HL-60 (cell line): ENCODE measurements at regions not wholly inside any gene's neighbourhood (a gene's known extent, or its start where the extent isn't known, plus 50 kb on each side); places are given as distances from the start of the nearest gene placed in this dataset.

Source experiments
- DNase-seq, 2 experiments: peaks; one replicate each; pipeline ENCODE4 v3.0.0-alpha.2; 2010 to 2020; ENCODE audit warnings: low read depth in 1 of 2, low spot score in 1 of 2
- H3K27ac ChIP-seq: fragments of 250-450 bp; sonication (Bioruptor Pico); replicated peaks from 2 replicates; pipeline ENCODE4 v1.5.1; 2020; ENCODE audit warnings: mild to moderate bottlenecking, moderate library complexity
- H3K27me3 ChIP-seq: fragments of 250-450 bp; sonication (Bioruptor Pico); 2 replicates; pipeline ENCODE4 v1.5.1; 2021; ENCODE audit warnings: mild to moderate bottlenecking, moderate library complexity; ENCODE audit not compliant: insufficient read depth, poor library complexity, severe bottlenecking
- H3K4me3 ChIP-seq: replicated peaks from 2 replicates; pipeline ENCODE4 v1.5.1; 2011; ENCODE audit warnings: mild to moderate bottlenecking, control low read depth, low read length; ENCODE audit not compliant: insufficient read depth
- GABPA ChIP-seq: IDR thresholded peaks from 2 replicates; pipeline ENCODE4 v1.6.1; 2012; ENCODE audit warnings: low read depth
- POLR2AphosphoS5 ChIP-seq: IDR thresholded peaks from 2 replicates; pipeline ENCODE4 v1.6.1; 2012; ENCODE audit warnings: low read depth
- REST ChIP-seq: IDR thresholded peaks from 2 replicates; pipeline ENCODE4 v1.6.1; 2012; ENCODE audit warnings: low read depth; ENCODE audit not compliant: insufficient replicate concordance
- SPI1 ChIP-seq: IDR thresholded peaks from 2 replicates; pipeline ENCODE4 v1.6.1; 2012; ENCODE audit warnings: low read depth, mild to moderate bottlenecking, borderline replicate concordance
- TF ChIP-seq, protein P1 (sequence below): IDR thresholded peaks from one replicate; pipeline ENCODE4 v1.5.1; 2011; ENCODE audit warnings: low read length, control low read depth, inconsistent platforms; ENCODE audit not compliant: insufficient read depth

DNA sequence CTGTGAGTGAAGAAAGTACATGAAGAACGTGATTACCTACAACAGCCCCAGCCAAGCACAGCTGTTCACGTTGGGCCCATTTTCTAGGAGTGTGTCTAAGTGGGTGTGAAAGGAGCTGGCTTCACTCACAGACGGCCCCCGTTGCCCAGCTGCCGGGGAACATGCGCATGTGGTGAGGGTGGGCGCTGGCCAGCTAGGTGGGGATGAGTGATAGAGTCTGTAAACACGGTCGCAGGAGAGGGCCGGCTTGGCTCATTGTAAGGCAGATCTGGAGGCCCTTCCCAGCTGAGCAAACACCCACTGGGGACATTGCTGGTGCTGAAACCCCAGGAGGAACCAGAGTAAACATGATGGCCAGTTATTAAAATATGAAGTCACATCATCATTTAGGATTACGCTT is 160.5 kb downstream of the TEX29 start:
- no peak for TF ChIP-seq GABPA
- TF ChIP-seq, protein P1, sequence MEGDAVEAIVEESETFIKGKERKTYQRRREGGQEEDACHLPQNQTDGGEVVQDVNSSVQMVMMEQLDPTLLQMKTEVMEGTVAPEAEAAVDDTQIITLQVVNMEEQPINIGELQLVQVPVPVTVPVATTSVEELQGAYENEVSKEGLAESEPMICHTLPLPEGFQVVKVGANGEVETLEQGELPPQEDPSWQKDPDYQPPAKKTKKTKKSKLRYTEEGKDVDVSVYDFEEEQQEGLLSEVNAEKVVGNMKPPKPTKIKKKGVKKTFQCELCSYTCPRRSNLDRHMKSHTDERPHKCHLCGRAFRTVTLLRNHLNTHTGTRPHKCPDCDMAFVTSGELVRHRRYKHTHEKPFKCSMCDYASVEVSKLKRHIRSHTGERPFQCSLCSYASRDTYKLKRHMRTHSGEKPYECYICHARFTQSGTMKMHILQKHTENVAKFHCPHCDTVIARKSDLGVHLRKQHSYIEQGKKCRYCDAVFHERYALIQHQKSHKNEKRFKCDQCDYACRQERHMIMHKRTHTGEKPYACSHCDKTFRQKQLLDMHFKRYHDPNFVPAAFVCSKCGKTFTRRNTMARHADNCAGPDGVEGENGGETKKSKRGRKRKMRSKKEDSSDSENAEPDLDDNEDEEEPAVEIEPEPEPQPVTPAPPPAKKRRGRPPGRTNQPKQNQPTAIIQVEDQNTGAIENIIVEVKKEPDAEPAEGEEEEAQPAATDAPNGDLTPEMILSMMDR: no peak
- TF ChIP-seq REST: no peak
- TF ChIP-seq SPI1: no peak
- no peak for TF ChIP-seq POLR2AphosphoS5
- DNase-seq: no peak

DNA sequence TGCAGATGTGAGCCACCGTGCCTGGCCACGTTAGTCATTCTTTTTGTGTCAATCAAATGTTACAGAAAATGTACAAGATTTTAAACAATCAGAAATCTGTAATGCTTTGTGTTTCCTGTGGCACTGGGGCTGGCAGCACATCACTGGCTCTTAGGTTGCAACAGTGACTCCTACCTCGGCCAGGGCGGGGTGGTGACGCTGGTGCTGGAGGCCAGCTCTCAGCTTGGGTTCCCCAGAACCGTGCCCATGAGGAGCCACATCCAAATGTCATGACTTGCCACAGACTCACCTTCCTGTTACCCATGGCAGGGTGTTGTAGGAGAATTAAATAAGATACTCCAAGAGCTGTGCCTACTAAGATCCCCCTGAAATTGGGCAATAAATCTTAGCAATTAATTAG is 161.7 kb downstream of the TEX29 start:
- no peaks in the 10 kb centered on the region for H3K27me3 ChIP-seq
- no peak overlapping the region for H3K27ac ChIP-seq
- TF ChIP-seq SPI1 (no peak), POLR2AphosphoS5 (no peak), REST (no peak), GABPA (no peak)
- TF ChIP-seq, protein P1: no peak
- no peak for DNase-seq
- no peak overlapping the region for H3K4me3 ChIP-seq

More for the DNA sequence above, 160.5 kb downstream of the TEX29 start:
- no peak overlapping the region for H3K27ac ChIP-seq
- H3K4me3 ChIP-seq: no peak overlapping the region
- H3K27me3 ChIP-seq: no peaks in the 10 kb centered on the region

GRCh38 chr13:111482806-111483620 is 162.6 kb downstream of the TEX29 start:
- H3K27me3 ChIP-seq: no peaks in the 10 kb centered on the region
- no peak overlapping the region for H3K4me3 ChIP-seq
- no peak overlapping the region for H3K27ac ChIP-seq
- DNase-seq: no peak
- TF ChIP-seq GABPA (no peak), SPI1 (no peak), POLR2AphosphoS5 (no peak), REST (no peak)
- TF ChIP-seq, protein P1: no peak
